B cell (primary cell): ENCODE measurements at regions not wholly inside any gene's neighbourhood (a gene's known extent, or its start where the extent isn't known, plus 50 kb on each side); places are given as distances from the start of the nearest gene placed in this dataset.

Source experiments
- CTCF ChIP-seq: fragments of 200-600 bp; IDR thresholded peaks from one replicate; pipeline ENCODE4 v1.8.0; 2022; ENCODE audit warnings: antibody characterized with exemption, mild to moderate bottlenecking
- EZH2 ChIP-seq: IDR thresholded peaks from 2 replicates; pipeline ENCODE4 v1.6.1; 2012; ENCODE audit warnings: borderline replicate concordance, low read depth, mild to moderate bottlenecking, moderate library complexity, low read length; ENCODE audit not compliant: insufficient read depth, poor library complexity, severe bottlenecking

- TF ChIP-seq CTCF, result no peak
- no peak for TF ChIP-seq EZH2
These were observed 141.3 kb upstream of the SP8 start for GRCh38 chr7:20927976-20928375.
